ENCODE measurements at regions not wholly inside any gene's neighbourhood (a gene's known extent, or its start where the extent isn't known, plus 50 kb on each side); places are given as distances from the start of the nearest gene placed in this dataset.

- Histone ChIP-seq H3K4me3 (no peak overlapping the region), H3K4me1 (no peaks in the 10 kb centered on the region), H3K27ac (no peak overlapping the region), H3K36me3 (no peaks in the 10 kb centered on the region), H3K27me3 (no peaks in the 10 kb centered on the region), H3K9me3 (no peaks in the 10 kb centered on the region)
- no peak for DNase-seq
- no peak for ATAC-seq (ENCODE audit: low FRiP score in 2 of 2)
- TF ChIP-seq POLR2AphosphoS5 (IDR thresholded peaks at IDR 0.05) (no peak), CTCF (IDR thresholded peaks at IDR 0.05) (no peak), EP300 (IDR thresholded peaks at IDR 0.05) (no peak), POLR2A (IDR thresholded peaks at IDR 0.05) (no peak)
Measured at GRCh38 chr1:222020553-222020952, 278.7 kb upstream of the DUSP10 start.

GRCh38 chr1:222019029-222019428 is 277.1 kb upstream of the DUSP10 start:
- TF ChIP-seq POLR2A (IDR thresholded peaks at IDR 0.05) = no peak
- no peak for TF ChIP-seq CTCF (IDR thresholded peaks at IDR 0.05)
- TF ChIP-seq POLR2AphosphoS5 (IDR thresholded peaks at IDR 0.05) = no peak
- TF ChIP-seq EP300 (IDR thresholded peaks at IDR 0.05) = no peak
- Histone ChIP-seq H3K4me1 (no peaks in the 10 kb centered on the region), H3K27me3 (no peaks in the 10 kb centered on the region), H3K36me3 (no peaks in the 10 kb centered on the region), H3K27ac (no peak overlapping the region), H3K4me3 (no peak overlapping the region), H3K9me3 (no peaks in the 10 kb centered on the region)
- ATAC-seq (ENCODE audit: low FRiP score in 2 of 2) = no peak
- no peak for DNase-seq
- 54 to 68% methylated on average over 3 of the region's 3 CpGs for WGBS, 2 donors

GRCh38 chr1:222018041-222018440 is 276.2 kb upstream of the DUSP10 start:
- TF ChIP-seq POLR2AphosphoS5 (IDR thresholded peaks at IDR 0.05) = no peak
- WGBS, 2 donors = 82 to 92% methylated on average over 3 of the region's 3 CpGs
- H3K4me3 ChIP-seq = no peak overlapping the region

GRCh38 chr1:222015686-222016085 is 273.8 kb upstream of the DUSP10 start:
- Histone ChIP-seq H3K27me3 (no peaks in the 10 kb centered on the region), H3K4me3 (no peak overlapping the region), H3K36me3 (no peaks in the 10 kb centered on the region), H3K9me3 (no peaks in the 10 kb centered on the region), H3K27ac (no peak overlapping the region), H3K4me1 (no peaks in the 10 kb centered on the region)
- 79 to 87% methylated on average over 3 of the region's 3 CpGs for WGBS, 2 donors
- ATAC-seq (ENCODE audit: low FRiP score in 2 of 2) (no peak), DNase-seq (no peak)
- TF ChIP-seq CTCF (IDR thresholded peaks at IDR 0.05) = no peak
- TF ChIP-seq EP300 (IDR thresholded peaks at IDR 0.05) = no peak
- TF ChIP-seq POLR2A (IDR thresholded peaks at IDR 0.05) = no peak
- no peak for TF ChIP-seq POLR2AphosphoS5 (IDR thresholded peaks at IDR 0.05)

More at GRCh38 chr1:222018041-222018440, 276.2 kb upstream of the DUSP10 start:
- no peak for DNase-seq
- H3K4me1 ChIP-seq = no peaks in the 10 kb centered on the region
- no peak overlapping the region for H3K27ac ChIP-seq
- no peaks in the 10 kb centered on the region for H3K9me3 ChIP-seq
- no peaks in the 10 kb centered on the region for H3K36me3 ChIP-seq
- no peak for ATAC-seq (ENCODE audit: low FRiP score in 2 of 2)
- H3K27me3 ChIP-seq = no peaks in the 10 kb centered on the region

- no peaks in the 10 kb centered on the region for H3K9me3 ChIP-seq
- ATAC-seq (ENCODE audit: low FRiP score in 2 of 2) (no peak), DNase-seq (no peak)
- no peaks in the 10 kb centered on the region for H3K36me3 ChIP-seq
- TF ChIP-seq POLR2A (IDR thresholded peaks at IDR 0.05) (no peak), EP300 (IDR thresholded peaks at IDR 0.05) (no peak), CTCF (IDR thresholded peaks at IDR 0.05) (no peak), POLR2AphosphoS5 (IDR thresholded peaks at IDR 0.05) (no peak)
- WGBS, 2 donors = 84 to 87% methylated on average over 4 of the region's 4 CpGs
- no peaks in the 10 kb centered on the region for H3K27me3 ChIP-seq
- H3K4me3 ChIP-seq = no peak overlapping the region
- no peaks in the 10 kb centered on the region for H3K4me1 ChIP-seq
- no peak overlapping the region for H3K27ac ChIP-seq
Measured at GRCh38 chr1:222014001-222014400, 272.1 kb upstream of the DUSP10 start.
